ENCODE measurements at regions not wholly inside any gene's neighbourhood (a gene's known extent, or its start where the extent isn't known, plus 50 kb on each side); places are given as distances from the start of the nearest gene placed in this dataset.
"Not testable (repeated sequence)": the region's sequence is repeated elsewhere in the genome, so short reads cannot be mapped to it uniquely, and the experiment has no call there.

GRCh38 chr1:245061808-245062207 is 93.0 kb upstream of the KIF26B start:
- not testable (repeated sequence) for DNase-seq

GRCh38 chr1:245060684-245061374 is 94.0 kb upstream of the KIF26B start:
- DNase-seq: no peak

GRCh38 chr1:245059806-245060424 is 94.9 kb upstream of the KIF26B start:
- no peak for DNase-seq

GRCh38 chr1:245058882-245059281 is 95.9 kb upstream of the KIF26B start:
- DNase-seq: no peak

- no peak for DNase-seq
Observed at GRCh38 chr1:245058436-245058835, 96.3 kb upstream of the KIF26B start.

- no peak for DNase-seq
Observed at GRCh38 chr1:245056913-245057312, 97.9 kb upstream of the KIF26B start.

- DNase-seq: not testable (repeated sequence)
Observed at GRCh38 chr1:245056296-245056695, 98.5 kb upstream of the KIF26B start.

GRCh38 chr1:245055752-245056151 is 99.0 kb upstream of the KIF26B start:
- DNase-seq: no peak

GRCh38 chr1:245054507-245055270 is 100.1 kb upstream of the KIF26B start:
- DNase-seq: no peak

- DNase-seq: no peak
Observed at GRCh38 chr1:245054105-245054504, 100.7 kb upstream of the KIF26B start.

- no peak for DNase-seq
Observed at GRCh38 chr1:245052258-245052657, 102.5 kb upstream of the KIF26B start.

GRCh38 chr1:245051349-245052221 is 103.2 kb upstream of the KIF26B start:
- no peak for DNase-seq

GRCh38 chr1:245046769-245047168 is 108.0 kb upstream of the KIF26B start:
- DNase-seq: no peak

- DNase-seq: no peak
Observed at GRCh38 chr1:245046315-245046714, 108.5 kb upstream of the KIF26B start.

- DNase-seq: no peak
Observed at GRCh38 chr1:245045087-245045881, 109.5 kb upstream of the KIF26B start.

- no peak for DNase-seq
Observed at GRCh38 chr1:245043611-245043940, 111.2 kb upstream of the KIF26B start.

- no peak for DNase-seq
Observed at GRCh38 chr1:245041058-245041698, 113.6 kb upstream of the KIF26B start.

GRCh38 chr1:245039196-245039595 is 115.6 kb upstream of the KIF26B start:
- DNase-seq: no peak

- DNase-seq: no peak
Observed at GRCh38 chr1:245036102-245036501, 118.7 kb upstream of the KIF26B start.

- DNase-seq: no peak
Observed at GRCh38 chr1:245031041-245031440, 123.7 kb upstream of the KIF26B start.

GRCh38 chr1:245026247-245026646 is 128.5 kb upstream of the KIF26B start:
- no peak for DNase-seq

Data from hindlimb muscle (tissue), 1 donor.